Activated CD8-positive, alpha-beta memory T cell treated with anti-CD3 and anti-CD28 coated beads for 24 hours (primary cell): ENCODE measurements at regions not wholly inside any gene's neighbourhood (a gene's known extent, or its start where the extent isn't known, plus 50 kb on each side); places are given as distances from the start of the nearest gene placed in this dataset.

Source experiments
- DNase-seq: peaks from one replicate; pipeline ENCODE4 v3.0.0-alpha.2; 2020

DNA sequence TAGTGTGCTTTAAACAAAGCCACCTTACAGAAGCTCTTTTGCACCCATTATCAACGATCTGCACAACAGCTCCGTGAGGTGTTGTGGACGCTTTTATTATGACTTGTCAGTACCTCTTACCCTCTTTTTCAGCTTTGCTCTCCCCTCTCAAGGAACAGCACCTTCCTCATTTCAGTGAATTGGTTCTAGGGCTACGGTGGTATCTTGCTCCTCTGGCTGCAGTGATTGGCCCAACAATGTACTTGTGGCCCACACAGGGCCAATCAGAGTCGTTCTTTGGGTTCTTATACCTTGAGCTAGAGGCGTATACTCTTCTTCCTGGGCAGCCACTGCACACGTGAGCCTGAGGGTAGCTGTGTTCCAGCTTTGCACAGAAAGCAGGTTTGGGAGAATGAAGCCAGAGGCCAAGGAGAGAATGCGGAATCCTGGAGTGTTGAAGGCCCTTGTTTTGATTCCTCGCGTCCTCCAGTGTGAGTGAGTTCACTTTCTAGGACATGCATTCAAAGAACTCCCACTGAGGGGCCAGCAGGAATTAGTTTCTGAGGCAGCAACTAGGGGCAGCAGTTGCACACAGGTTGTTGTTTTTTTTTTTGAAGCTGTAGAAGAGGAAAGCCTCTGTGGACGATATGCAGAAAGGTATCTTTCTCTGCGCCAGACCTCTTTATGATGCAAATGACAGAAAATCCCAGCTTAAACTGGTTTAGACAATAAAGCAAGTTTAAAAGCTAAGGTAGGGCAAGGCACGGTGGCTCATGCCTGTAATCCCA lies 49.8 kb upstream of the PDZD8 start:
- DNase-seq: no peak
